ENCODE measurements at regions not wholly inside any gene's neighbourhood (a gene's known extent, or its start where the extent isn't known, plus 50 kb on each side); places are given as distances from the start of the nearest gene placed in this dataset.
"Not testable (repeated sequence)": the region's sequence is repeated elsewhere in the genome, so short reads cannot be mapped to it uniquely, and the experiment has no call there.

GRCh38 chr2:82062463-82062862, 1757.9 kb upstream of the LRRTM1 start:
- FAIRE-seq (no peak), DNase-seq (ENCODE audit: extremely low spot score, insufficient read length, low read depth) (no peak)

DNA sequence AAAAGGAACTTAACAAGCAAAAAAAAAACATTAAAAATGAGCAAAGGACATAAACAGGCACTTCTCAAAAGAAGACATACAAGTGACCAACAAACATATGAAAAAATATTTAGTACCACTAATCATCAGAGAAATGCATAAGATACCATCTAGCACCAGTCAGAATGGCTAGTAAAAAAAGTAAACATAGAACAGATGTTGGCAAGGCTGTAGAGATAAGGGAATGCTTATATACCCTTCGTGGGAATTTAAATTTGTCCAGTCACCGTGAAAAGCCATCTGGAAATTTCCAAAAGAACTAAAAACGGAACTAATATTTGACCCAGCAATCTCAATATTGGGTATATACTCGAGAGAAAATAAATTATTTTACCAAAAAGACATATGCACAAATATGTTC, 1751.3 kb upstream of the LRRTM1 start:
- FAIRE-seq = no peak
- DNase-seq (ENCODE audit: extremely low spot score, insufficient read length, low read depth) = no peak

- FAIRE-seq (no peak), DNase-seq (ENCODE audit: extremely low spot score, insufficient read length, low read depth) (no peak)
These were observed 1739.3 kb upstream of the LRRTM1 start for GRCh38 chr2:82043867-82044266.

DNA sequence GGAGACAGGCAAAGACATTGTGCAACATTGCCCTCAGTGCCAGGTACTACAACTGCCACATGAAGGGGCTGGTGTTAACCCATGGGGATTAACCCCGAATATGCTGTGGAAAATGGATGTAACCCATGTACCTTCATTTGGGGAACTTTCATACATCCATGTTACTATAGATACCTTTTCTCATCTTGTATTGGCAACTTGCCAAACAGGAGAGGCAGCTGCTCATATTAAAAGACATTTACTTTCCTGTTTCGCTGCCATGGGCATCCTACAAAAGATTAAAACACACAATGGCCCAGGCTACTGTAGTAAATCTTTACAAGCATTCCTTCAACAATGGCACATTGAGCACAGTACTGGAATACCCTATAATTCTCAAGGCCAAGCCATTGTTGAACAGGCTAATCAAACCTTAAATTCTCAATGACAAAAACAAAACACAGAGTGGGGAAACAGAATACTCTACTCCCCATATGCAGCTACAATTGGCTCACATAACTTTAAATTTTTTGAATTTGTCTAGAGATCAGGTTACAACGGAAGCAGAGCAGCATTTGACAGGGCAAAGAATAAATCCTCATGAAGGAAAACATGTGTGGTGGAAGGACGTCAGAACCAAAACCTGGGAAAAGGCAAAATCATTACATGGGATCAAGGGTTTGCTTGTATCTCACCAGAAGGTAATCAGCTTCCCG, 1723.5 kb upstream of the LRRTM1 start:
- DNase-seq (ENCODE audit: extremely low spot score, insufficient read length, low read depth) (no peak), FAIRE-seq (no peak)

GRCh38 chr2:82023710-82024109, 1719.2 kb upstream of the LRRTM1 start:
- no peak for FAIRE-seq
- no peak for DNase-seq (ENCODE audit: extremely low spot score, insufficient read length, low read depth)

DNA sequence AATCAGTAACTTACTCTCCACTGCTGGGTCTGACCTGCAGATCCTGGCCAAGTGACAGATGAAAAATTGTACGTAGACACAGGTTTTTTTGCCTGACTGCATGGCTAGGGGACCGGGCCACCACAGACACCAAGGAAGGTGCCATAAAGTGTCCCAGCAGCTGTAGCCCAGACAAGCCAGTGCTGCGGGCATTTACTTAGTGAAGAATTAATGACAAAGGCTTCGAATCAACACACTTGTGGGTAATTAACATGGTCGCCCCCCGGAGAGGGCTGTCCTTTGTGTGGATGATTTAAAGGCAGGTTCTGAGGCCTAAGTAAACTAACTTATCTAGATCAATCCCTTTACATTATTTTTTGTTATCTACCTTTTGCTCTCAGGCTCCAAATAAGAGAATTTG, 1709.1 kb upstream of the LRRTM1 start:
- no peak for FAIRE-seq
- no peak for DNase-seq (ENCODE audit: extremely low spot score, insufficient read length, low read depth)

- DNase-seq (ENCODE audit: extremely low spot score, insufficient read length, low read depth) (no peak), FAIRE-seq (no peak)
These were observed 1702.6 kb upstream of the LRRTM1 start for GRCh38 chr2:82007071-82007664.

GRCh38 chr2:82005889-82006288, 1701.3 kb upstream of the LRRTM1 start:
- DNase-seq (ENCODE audit: extremely low spot score, insufficient read length, low read depth); FAIRE-seq: not testable (repeated sequence)

DNA sequence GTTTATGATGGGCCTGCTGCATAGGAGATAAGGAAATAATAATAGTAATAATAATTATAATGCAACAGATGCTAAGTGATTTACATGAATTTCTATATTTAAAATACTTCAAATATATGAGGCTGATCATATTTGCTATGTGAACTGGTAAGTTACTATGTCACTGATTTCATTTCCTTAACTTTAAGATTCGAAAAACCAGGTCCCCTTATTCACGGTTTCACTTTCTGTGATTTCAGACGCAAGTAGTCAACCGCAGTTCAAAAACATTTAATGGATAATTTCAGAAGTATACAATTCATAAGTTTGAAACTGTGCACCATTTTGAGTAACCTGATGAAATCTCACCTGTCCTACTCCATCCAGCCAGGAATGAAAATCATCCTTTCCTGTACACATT, 1697.1 kb upstream of the LRRTM1 start:
- FAIRE-seq (no peak), DNase-seq (ENCODE audit: extremely low spot score, insufficient read length, low read depth) (no peak)

DNA sequence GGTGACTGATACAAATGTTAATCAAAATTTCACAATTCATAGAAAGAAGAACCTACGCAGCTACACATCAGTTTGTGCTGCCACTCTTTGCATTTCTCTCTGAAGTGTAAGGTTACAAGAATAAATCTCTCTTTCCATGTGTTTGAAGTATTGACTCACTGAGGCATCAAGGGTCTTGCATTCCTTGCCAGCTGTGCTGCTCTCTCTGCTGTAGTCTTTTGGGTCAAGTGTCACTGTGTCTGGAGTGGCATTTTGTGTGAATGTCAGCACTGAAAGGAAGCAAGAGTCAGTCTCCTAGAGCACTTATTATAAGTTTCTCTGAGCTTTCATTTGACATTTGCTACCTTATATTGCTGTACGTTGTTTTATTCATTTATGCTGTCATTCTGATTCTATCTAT, 1696.1 kb upstream of the LRRTM1 start:
- DNase-seq (ENCODE audit: extremely low spot score, insufficient read length, low read depth) (no peak), FAIRE-seq (no peak)

DNA sequence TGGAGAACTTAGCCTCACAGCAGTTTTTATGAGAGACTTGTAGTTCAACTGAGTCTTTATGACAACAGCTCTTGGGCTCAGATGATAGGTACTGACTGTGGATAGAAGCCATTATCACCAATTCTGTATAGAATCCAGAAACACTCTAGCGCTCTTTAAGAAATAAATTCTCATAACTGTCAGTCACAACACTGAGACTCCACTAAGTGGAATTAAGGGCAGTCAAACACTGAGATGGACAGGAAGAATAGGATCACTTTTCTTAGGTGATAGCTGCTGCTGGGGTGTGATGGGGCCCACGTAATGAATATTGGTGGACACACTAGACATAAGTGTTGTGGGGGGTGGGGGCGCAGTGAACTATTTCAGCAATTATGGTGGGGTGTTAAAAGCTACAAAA, 1691.8 kb upstream of the LRRTM1 start:
- FAIRE-seq = no peak

DNA sequence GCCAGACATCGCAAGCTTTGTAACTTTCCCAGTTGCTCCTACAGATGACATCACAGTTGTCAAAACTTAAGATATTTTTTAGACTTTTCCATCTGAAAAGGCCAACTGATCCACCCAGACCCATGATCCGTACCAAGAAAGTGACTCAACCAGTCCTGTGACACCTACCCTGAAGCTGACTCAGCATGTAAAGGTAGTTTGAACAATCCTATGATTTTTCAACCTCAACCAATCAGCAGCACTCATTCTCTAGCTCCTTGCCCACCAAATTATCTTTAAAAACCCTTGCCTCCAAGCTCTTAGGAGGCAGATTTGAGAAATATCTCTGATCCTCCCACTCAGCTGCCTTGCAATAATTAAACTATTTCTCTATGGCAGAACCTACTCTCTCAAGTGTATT, 1686.7 kb upstream of the LRRTM1 start:
- FAIRE-seq = no peak
- no peak for DNase-seq (ENCODE audit: extremely low spot score, insufficient read length, low read depth)

More for the DNA sequence above, 1691.8 kb upstream of the LRRTM1 start:
- DNase-seq (ENCODE audit: extremely low spot score, insufficient read length, low read depth) = no peak

DNA sequence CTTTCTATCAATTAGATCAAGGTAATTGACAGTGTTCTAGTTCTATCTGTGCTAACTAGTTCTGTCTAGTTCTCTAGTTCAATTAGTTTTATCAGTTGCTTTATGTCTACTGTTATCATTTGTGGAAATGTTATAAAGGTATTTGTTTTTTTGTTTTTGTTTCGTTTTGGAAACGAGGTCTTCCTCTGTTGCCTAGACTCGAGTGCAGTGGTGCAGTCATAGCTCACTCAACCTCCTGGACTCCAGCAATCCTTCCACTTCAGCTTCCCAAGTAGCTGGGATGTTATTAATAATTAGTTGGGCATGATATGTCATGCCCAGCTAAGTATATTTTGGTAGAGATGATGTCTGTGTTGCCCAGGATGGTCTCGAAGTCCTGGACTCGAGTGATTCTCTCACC, 1682.8 kb upstream of the LRRTM1 start:
- no peak for DNase-seq (ENCODE audit: extremely low spot score, insufficient read length, low read depth)

GRCh38 chr2:81984969-81985637, 1680.6 kb upstream of the LRRTM1 start:
- FAIRE-seq = no peak
- DNase-seq (ENCODE audit: extremely low spot score, insufficient read length, low read depth) = no peak

More for the DNA sequence above, 1682.8 kb upstream of the LRRTM1 start:
- FAIRE-seq = no peak

GRCh38 chr2:81981585-81981984, 1677.0 kb upstream of the LRRTM1 start:
- DNase-seq (ENCODE audit: extremely low spot score, insufficient read length, low read depth) (no peak), FAIRE-seq (no peak)

DNA sequence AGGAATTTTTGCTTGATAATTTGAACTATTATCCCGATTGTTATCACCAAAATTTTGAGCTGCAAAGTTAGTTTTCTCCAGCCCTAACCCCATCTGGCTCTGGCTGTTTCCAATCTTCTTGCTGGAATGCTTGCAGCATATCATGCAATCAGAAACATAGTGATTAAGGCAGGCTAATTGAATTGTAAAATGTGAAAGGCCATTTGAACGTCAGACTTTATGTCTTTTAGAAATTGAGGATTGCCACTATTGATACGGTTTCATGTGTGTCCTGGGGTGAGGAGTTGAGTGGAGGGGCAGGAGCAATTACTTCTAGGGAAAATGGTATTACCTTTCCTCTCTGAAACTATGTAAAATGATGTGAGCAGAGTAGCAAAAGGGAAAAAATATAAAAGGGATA, 1674.5 kb upstream of the LRRTM1 start:
- no peak for DNase-seq (ENCODE audit: extremely low spot score, insufficient read length, low read depth)
- FAIRE-seq = no peak

GRCh38 chr2:81976998-81977397, 1672.4 kb upstream of the LRRTM1 start:
- FAIRE-seq = no peak

GRCh38 chr2:81974216-81974615, 1669.7 kb upstream of the LRRTM1 start:
- DNase-seq (ENCODE audit: extremely low spot score, insufficient read length, low read depth) (no peak), FAIRE-seq (no peak)

More at GRCh38 chr2:81976998-81977397, 1672.4 kb upstream of the LRRTM1 start:
- no peak for DNase-seq (ENCODE audit: extremely low spot score, insufficient read length, low read depth)

GRCh38 chr2:81942876-81943275, 1638.3 kb upstream of the LRRTM1 start:
- no peak for FAIRE-seq
- DNase-seq (ENCODE audit: extremely low spot score, insufficient read length, low read depth) = no peak

GRCh38 chr2:81942136-81942680, 1637.7 kb upstream of the LRRTM1 start:
- DNase-seq (ENCODE audit: extremely low spot score, insufficient read length, low read depth) = no peak
- no peak for FAIRE-seq

Data from GM18507 (cell line).